ENCODE measurements at regions not wholly inside any gene's neighbourhood (a gene's known extent, or its start where the extent isn't known, plus 50 kb on each side); places are given as distances from the start of the nearest gene placed in this dataset.

DNA sequence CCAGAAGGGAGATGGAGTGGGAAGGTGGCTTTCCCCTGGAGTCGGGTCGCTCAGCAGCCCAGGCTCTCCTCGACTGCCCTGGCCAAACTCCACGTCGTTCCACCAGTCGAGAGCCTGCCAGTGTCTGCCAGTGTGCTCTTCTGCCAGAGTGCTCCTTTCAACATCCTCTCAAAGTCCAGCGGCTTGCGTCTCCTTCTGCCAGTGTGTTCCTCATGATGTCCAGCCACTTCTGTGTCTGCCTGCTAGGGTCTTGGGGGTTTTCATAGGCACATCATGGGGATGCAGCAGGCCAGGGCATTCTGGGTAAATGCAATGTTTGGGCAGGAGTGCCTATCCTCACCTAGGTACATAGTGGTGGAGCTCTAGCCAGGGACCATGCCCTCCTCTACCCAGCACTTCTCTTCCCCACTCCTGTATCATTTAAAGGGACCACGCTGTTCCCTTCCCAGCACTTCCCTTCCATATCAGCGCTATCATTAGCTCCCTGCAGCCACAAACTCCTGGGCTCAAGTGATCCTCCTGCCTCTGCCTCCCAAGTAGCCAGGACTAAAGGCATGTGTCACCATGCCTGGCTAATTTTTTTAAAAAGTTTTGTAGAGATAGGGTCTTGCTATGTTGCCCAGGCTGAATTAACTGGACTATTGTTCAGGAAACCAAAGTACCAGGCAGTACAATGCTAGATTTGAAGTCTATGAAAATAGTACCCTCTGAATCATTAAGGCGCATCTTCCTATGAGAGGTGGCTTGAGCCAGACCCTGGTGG is 62.9 kb upstream of the CLDN5 start:
- H3K27ac ChIP-seq: no peak overlapping the region
- H3K36me3 ChIP-seq (replicated peaks in 1 of 2; ENCODE audit: insufficient read depth in 1 of 2, low read depth in 2 of 2): no peaks in the 10 kb centered on the region
- TF ChIP-seq, protein P1, sequence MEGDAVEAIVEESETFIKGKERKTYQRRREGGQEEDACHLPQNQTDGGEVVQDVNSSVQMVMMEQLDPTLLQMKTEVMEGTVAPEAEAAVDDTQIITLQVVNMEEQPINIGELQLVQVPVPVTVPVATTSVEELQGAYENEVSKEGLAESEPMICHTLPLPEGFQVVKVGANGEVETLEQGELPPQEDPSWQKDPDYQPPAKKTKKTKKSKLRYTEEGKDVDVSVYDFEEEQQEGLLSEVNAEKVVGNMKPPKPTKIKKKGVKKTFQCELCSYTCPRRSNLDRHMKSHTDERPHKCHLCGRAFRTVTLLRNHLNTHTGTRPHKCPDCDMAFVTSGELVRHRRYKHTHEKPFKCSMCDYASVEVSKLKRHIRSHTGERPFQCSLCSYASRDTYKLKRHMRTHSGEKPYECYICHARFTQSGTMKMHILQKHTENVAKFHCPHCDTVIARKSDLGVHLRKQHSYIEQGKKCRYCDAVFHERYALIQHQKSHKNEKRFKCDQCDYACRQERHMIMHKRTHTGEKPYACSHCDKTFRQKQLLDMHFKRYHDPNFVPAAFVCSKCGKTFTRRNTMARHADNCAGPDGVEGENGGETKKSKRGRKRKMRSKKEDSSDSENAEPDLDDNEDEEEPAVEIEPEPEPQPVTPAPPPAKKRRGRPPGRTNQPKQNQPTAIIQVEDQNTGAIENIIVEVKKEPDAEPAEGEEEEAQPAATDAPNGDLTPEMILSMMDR (IDR thresholded peaks at IDR 0.05): no peak
- TF ChIP-seq POLR2A (IDR thresholded peaks at IDR 0.05): no peak
- no peak for DNase-seq
- intact Hi-C loops (cut with DNase I): no loop called here
- H3K4me1 ChIP-seq: no peaks in the 10 kb centered on the region
- H3K27me3 ChIP-seq: no peaks in the 10 kb centered on the region
- WGBS, 2 donors: 64 to 70% methylated on average over 11 of the region's 11 CpGs
- H3K4me3 ChIP-seq: no peak overlapping the region
- no peaks in the 10 kb centered on the region for H3K9me3 ChIP-seq
- ATAC-seq: no peak

DNA sequence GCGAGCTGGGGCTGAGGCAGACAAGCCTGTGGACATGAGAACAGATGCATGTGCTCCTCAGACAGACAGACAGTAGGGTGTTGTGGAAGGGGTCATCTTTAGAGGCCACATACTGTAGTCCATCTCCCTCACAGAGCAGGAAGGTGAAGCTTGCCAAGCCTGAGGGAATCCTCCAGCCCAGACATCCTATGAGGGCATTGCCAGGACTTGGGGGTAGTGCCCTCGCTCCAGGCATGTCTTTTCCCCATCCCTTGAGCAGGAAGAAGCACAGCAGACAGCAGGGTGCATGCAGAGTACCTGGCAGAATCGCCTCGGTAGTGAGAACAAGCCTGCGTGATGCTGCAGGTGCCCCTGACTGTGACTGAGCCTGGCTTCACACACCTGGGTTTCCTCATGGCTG is 66.5 kb upstream of the CLDN5 start:
- ATAC-seq (no peak), DNase-seq (no peak)
- no peak overlapping the region for H3K4me3 ChIP-seq
- H3K9me3 ChIP-seq: no peaks in the 10 kb centered on the region
- 58 to 64% methylated on average over 1 to 5 of the region's 5 CpGs for WGBS, 2 donors
- intact Hi-C loops (cut with DNase I): no loop called here
- H3K36me3 ChIP-seq (replicated peaks in 1 of 2; ENCODE audit: insufficient read depth in 1 of 2, low read depth in 2 of 2): no peaks in the 10 kb centered on the region
- H3K4me1 ChIP-seq: no peaks in the 10 kb centered on the region
- H3K27ac ChIP-seq: no peak overlapping the region
- H3K27me3 ChIP-seq: no peaks in the 10 kb centered on the region
- TF ChIP-seq POLR2A (IDR thresholded peaks at IDR 0.05): no peak
- TF ChIP-seq, protein P1 (IDR thresholded peaks at IDR 0.05): no peak

DNA sequence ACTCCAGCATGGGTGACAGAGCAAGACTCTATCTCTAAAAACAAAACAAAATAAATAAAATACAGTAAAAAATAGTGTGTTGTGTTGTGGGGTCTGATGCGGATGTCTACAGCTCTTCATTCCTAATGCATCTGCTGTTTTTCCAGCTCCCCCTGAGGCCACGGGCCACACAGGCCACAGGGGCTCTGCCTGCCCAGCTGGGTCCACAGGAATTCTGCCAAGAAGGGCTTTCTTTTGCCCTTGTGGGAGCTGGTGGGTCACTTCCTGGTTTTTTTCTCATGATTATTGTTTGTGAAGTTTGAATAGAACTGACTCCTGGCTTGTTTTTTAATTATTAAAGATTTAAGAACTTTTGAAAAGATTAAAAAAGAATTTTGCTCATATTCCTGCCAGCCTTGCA is 67.4 kb upstream of the CLDN5 start:
- DNase-seq (no peak), ATAC-seq (no peak)
- no peak overlapping the region for H3K4me3 ChIP-seq
- H3K36me3 ChIP-seq (replicated peaks in 1 of 2; ENCODE audit: insufficient read depth in 1 of 2, low read depth in 2 of 2): no peaks in the 10 kb centered on the region
- no peaks in the 10 kb centered on the region for H3K27me3 ChIP-seq
- no peaks in the 10 kb centered on the region for H3K9me3 ChIP-seq
- TF ChIP-seq, protein P1 (IDR thresholded peaks at IDR 0.05): no peak
- TF ChIP-seq POLR2A (IDR thresholded peaks at IDR 0.05): no peak
- WGBS, 2 donors: 62 to 71% methylated on average over 2 of the region's 2 CpGs
- intact Hi-C loops (cut with DNase I): no loop called here
- no peak overlapping the region for H3K27ac ChIP-seq
- no peaks in the 10 kb centered on the region for H3K4me1 ChIP-seq

DNA sequence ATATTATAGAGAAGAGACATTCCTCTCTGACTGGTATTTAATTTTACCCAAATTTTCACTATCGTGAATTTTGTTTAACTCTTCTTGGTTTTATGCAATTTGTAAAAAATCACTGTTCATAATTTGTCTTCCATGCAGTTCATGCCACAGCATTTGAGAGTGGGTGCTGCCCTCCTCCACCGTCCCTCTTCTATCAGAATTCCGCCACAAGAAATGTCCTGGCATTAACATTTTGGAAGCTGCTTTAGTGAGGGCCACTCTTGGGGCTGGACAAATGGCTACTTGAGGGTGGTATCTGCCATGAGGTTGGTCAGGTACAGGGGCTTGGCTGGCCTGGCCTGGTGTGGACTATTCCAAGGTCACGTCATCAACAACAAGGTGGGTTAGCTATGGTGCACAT is 68.3 kb upstream of the CLDN5 start:
- TF ChIP-seq, protein P1 (IDR thresholded peaks at IDR 0.05): no peak
- TF ChIP-seq POLR2A (IDR thresholded peaks at IDR 0.05): no peak
- H3K27me3 ChIP-seq: no peaks in the 10 kb centered on the region
- no peak overlapping the region for H3K27ac ChIP-seq
- no peaks in the 10 kb centered on the region for H3K36me3 ChIP-seq (replicated peaks in 1 of 2; ENCODE audit: insufficient read depth in 1 of 2, low read depth in 2 of 2)
- DNase-seq: no peak
- 78 to 90% methylated on average over 4 of the region's 4 CpGs for WGBS, 2 donors
- ATAC-seq: no peak
- H3K4me3 ChIP-seq: no peak overlapping the region
- no peaks in the 10 kb centered on the region for H3K9me3 ChIP-seq
- intact Hi-C loops (cut with DNase I): no loop called here
- no peaks in the 10 kb centered on the region for H3K4me1 ChIP-seq

DNA sequence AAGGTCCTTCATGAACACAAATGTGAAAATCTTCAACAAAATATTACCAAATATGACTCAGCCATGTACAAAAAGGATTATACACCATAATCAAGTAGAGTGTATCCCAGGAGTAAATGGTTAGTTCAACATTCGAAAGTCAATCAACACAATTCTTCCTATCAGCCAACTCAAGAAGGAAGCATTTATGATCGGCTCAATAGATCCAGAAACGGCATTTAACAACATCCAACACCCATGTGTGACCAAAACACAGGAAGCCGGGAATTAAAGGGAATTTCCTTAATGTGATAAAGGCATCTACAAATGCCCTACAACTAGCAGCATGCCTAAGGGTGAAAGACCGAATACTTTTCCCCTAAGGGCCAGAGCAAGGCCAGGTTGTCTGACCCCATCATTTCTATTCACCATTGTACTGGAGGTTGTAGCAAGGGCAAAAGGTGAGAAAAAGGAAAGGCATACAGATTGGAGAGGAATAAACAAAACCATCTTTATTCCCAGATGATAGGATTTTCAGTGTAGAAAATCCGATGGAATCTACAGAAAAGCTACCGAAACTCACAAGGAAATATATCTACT is 69.9 kb upstream of the CLDN5 start:
- Histone ChIP-seq H3K4me3 (no peak overlapping the region), H3K27me3 (no peaks in the 10 kb centered on the region), H3K36me3 (replicated peaks in 1 of 2; ENCODE audit: insufficient read depth in 1 of 2, low read depth in 2 of 2) (no peaks in the 10 kb centered on the region), H3K9me3 (no peaks in the 10 kb centered on the region), H3K4me1 (no peaks in the 10 kb centered on the region), H3K27ac (no peak overlapping the region)
- intact Hi-C loops (cut with DNase I): no loop called here
- ATAC-seq: no peak
- WGBS, 2 donors: 49 to 57% methylated on average over 7 of the region's 7 CpGs
- no peak for TF ChIP-seq POLR2A (IDR thresholded peaks at IDR 0.05)
- TF ChIP-seq, protein P1 (IDR thresholded peaks at IDR 0.05): no peak
- DNase-seq: no peak
